Prostate gland (tissue), 2 donors: ENCODE measurements at regions not wholly inside any gene's neighbourhood (a gene's known extent, or its start where the extent isn't known, plus 50 kb on each side); places are given as distances from the start of the nearest gene placed in this dataset.

Experiments
- DNase-seq: peaks from one replicate; pipeline ENCODE4 v3.0.0-alpha.2; 2019; ENCODE audit warnings: low spot score
- H3K27ac ChIP-seq, 2 donors: fragments of 200-600 bp; sonication (generic); 2 replicates each; pipeline ENCODE4 v1.5.1; 2017 to 2019
- H3K27me3 ChIP-seq: fragments of 200-600 bp; sonication (generic); replicated peaks from 2 replicates; pipeline ENCODE4 v1.5.1; 2019; ENCODE audit not compliant: insufficient read depth
- H3K36me3 ChIP-seq, 2 donors: fragments of 200-600 bp; sonication (generic); 1 replicate in 1 of 2; 2 replicates in 1 of 2; pipeline versions ENCODE4 v1.5.1 to v1.8.1; 2017 to 2019
- H3K4me1 ChIP-seq: fragments of 200-600 bp; sonication (generic); replicated peaks from 2 replicates; pipeline ENCODE4 v1.5.1; 2019
- H3K4me3 ChIP-seq, 2 donors: fragments of 200-600 bp; sonication (generic); 2 replicates each; pipeline ENCODE4 v1.5.1; 2017 to 2019
- H3K9me3 ChIP-seq: fragments of 200-600 bp; sonication (generic); 2 replicates; pipeline ENCODE4 v1.5.1; 2017
- CTCF ChIP-seq, 4 experiments: fragments of 200-600 bp in 2 of 4; fragments of 450-650 bp in 2 of 4; sonication (generic) in 2 of 4; IDR thresholded peaks; 1 replicate in 3 of 4; 2 replicates in 1 of 4; pipeline ENCODE4 v1.5.1; 2016 to 2019; ENCODE audit warnings: antibody characterized with exemption in 4 of 4, mild to moderate bottlenecking in 2 of 4, moderate library complexity in 2 of 4
- POLR2A ChIP-seq: fragments of 450-650 bp; IDR thresholded peaks from one replicate; pipeline ENCODE4 v1.6.1; 2016; ENCODE audit warnings: antibody characterized with exemption, mild to moderate bottlenecking
- POLR2AphosphoS5 ChIP-seq: sonication (generic); formaldehyde crosslinking; IDR thresholded peaks from one replicate; pipeline ENCODE4 v1.6.1; 2017; ENCODE audit warnings: antibody characterized with exemption
- WGBS: methylation state at CpG from one replicate; pipeline ENCODE4 v1.1.5; 2018; 5-methylcytosine and 5-hydroxymethylcytosine counted together
- intact Hi-C: fragments of 100-400 bp; cut with DNase I; formaldehyde crosslinking; loops from one replicate; pipeline ENCODE4 v1.14.2; 2022

GRCh38 chr20:60888771-60889170 lies 363.3 kb upstream of the CDH4 start:
- Histone ChIP-seq H3K27me3 (no peaks in the 10 kb centered on the region), H3K4me1 (no peaks in the 10 kb centered on the region), H3K4me3 (no peak overlapping the region), H3K27ac (no peak overlapping the region), H3K9me3 (no peaks in the 10 kb centered on the region), H3K36me3 (no peaks in the 10 kb centered on the region)
- DNase-seq: no peak
- WGBS: 88% methylated on average over 8 of the region's 8 CpGs
- TF ChIP-seq POLR2A: no peak
- TF ChIP-seq CTCF (IDR thresholded peaks at IDR 0.05): no peak
- no peak for TF ChIP-seq POLR2AphosphoS5
- intact Hi-C loops: no loop called here

- no peak for DNase-seq
- TF ChIP-seq POLR2AphosphoS5 (no peak), POLR2A (no peak), CTCF (IDR thresholded peaks at IDR 0.05) (no peak)
- H3K9me3 ChIP-seq: no peaks in the 10 kb centered on the region
- no peak overlapping the region for H3K27ac ChIP-seq
- no peaks in the 10 kb centered on the region for H3K36me3 ChIP-seq
- H3K27me3 ChIP-seq: no peaks in the 10 kb centered on the region
- intact Hi-C loops: no loop called here
- 91% methylated on average over 3 of the region's 3 CpGs for WGBS
- no peaks in the 10 kb centered on the region for H3K4me1 ChIP-seq
- H3K4me3 ChIP-seq: no peak overlapping the region
Measured at GRCh38 chr20:60892095-60892813, 359.8 kb upstream of the CDH4 start.

- no peak for DNase-seq
- Histone ChIP-seq H3K4me1 (no peaks in the 10 kb centered on the region), H3K9me3 (no peaks in the 10 kb centered on the region), H3K4me3 (no peak overlapping the region), H3K36me3 (no peaks in the 10 kb centered on the region), H3K27ac (no peak overlapping the region), H3K27me3 (no peaks in the 10 kb centered on the region)
- intact Hi-C loops: no loop called here
- TF ChIP-seq CTCF (IDR thresholded peaks at IDR 0.05) (no peak), POLR2A (no peak), POLR2AphosphoS5 (no peak)
- whole genome bisulfite sequencing: 78% methylated on average over 5 of the region's 5 CpGs
Measured at GRCh38 chr20:60894091-60894490, 358.0 kb upstream of the CDH4 start.

- Histone ChIP-seq H3K4me3 (no peak overlapping the region), H3K9me3 (no peaks in the 10 kb centered on the region), H3K36me3 (no peaks in the 10 kb centered on the region), H3K4me1 (no peaks in the 10 kb centered on the region), H3K27ac (no peak overlapping the region), H3K27me3 (no peaks in the 10 kb centered on the region)
- TF ChIP-seq POLR2AphosphoS5 (no peak), POLR2A (no peak), CTCF (IDR thresholded peaks at IDR 0.05) (no peak)
- intact Hi-C loops: no loop called here
- no peak for DNase-seq
- WGBS: 93% methylated on average over 5 of the region's 5 CpGs
Measured at GRCh38 chr20:60895363-60896079, 356.5 kb upstream of the CDH4 start.

- no peak for TF ChIP-seq POLR2A
- no peak for TF ChIP-seq CTCF (IDR thresholded peaks at IDR 0.05)
- TF ChIP-seq POLR2AphosphoS5: no peak
- Histone ChIP-seq H3K27me3 (no peaks in the 10 kb centered on the region), H3K36me3 (no peaks in the 10 kb centered on the region), H3K4me3 (no peak overlapping the region), H3K9me3 (no peaks in the 10 kb centered on the region), H3K4me1 (no peaks in the 10 kb centered on the region), H3K27ac (no peak overlapping the region)
- intact Hi-C loops: no loop called here
- no peak for DNase-seq
- WGBS: 57% methylated on average over 2 of the region's 2 CpGs
Measured at GRCh38 chr20:60897976-60898375, 354.1 kb upstream of the CDH4 start.
